ENCODE measurements at regions not wholly inside any gene's neighbourhood (a gene's known extent, or its start where the extent isn't known, plus 50 kb on each side); places are given as distances from the start of the nearest gene placed in this dataset.

DNA sequence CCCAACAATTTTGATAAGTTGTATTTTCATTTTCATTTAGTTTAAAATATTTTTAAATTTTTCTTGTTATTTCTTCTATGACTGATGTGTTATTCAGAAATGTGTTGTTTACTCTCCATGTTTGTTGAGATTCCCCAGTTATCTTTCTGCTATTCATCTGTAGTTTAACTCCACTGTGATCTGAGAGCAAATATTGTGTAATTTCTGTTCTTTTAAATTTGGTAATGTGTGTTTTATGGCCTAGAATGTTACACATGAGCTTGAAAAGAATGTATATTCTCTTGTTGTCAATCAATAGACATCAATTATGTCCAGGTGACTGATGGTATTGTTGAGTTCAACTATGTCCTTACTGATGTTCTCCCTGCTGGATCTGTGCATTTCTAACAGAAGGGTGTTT is 188.2 kb downstream of the CYP26B1 start:
- TF ChIP-seq, protein P1, sequence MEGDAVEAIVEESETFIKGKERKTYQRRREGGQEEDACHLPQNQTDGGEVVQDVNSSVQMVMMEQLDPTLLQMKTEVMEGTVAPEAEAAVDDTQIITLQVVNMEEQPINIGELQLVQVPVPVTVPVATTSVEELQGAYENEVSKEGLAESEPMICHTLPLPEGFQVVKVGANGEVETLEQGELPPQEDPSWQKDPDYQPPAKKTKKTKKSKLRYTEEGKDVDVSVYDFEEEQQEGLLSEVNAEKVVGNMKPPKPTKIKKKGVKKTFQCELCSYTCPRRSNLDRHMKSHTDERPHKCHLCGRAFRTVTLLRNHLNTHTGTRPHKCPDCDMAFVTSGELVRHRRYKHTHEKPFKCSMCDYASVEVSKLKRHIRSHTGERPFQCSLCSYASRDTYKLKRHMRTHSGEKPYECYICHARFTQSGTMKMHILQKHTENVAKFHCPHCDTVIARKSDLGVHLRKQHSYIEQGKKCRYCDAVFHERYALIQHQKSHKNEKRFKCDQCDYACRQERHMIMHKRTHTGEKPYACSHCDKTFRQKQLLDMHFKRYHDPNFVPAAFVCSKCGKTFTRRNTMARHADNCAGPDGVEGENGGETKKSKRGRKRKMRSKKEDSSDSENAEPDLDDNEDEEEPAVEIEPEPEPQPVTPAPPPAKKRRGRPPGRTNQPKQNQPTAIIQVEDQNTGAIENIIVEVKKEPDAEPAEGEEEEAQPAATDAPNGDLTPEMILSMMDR (IDR thresholded peaks at IDR 0.05; ENCODE audit: insufficient read depth, low read length, poor library complexity, severe bottlenecking), result no peak
- no peak for TF ChIP-seq EZH2phosphoT487 (conservative IDR thresholded peaks at IDR 0.05; ENCODE audit: low read length)
